Omental fat pad (tissue), 3 donors: ENCODE measurements at regions not wholly inside any gene's neighbourhood (a gene's known extent, or its start where the extent isn't known, plus 50 kb on each side); places are given as distances from the start of the nearest gene placed in this dataset.

ENCODE experiments used
- ATAC-seq: fragments of 150-250 bp; one replicate; pipeline ENCODE4 v1.9.1; 2016; ENCODE audit warnings: mild to moderate bottlenecking, moderate library complexity; ENCODE audit not compliant: low FRiP score
- DNase-seq: peaks from one replicate; pipeline ENCODE4 v3.0.0-alpha.2; 2019; ENCODE audit warnings: low spot score
- TF ChIP-seq, protein P1 (sequence below), 3 donors: fragments of 450-650 bp; IDR thresholded peaks; one replicate each; pipeline ENCODE4 v1.5.1; 2016 to 2017; ENCODE audit warnings: antibody characterized with exemption in 3 of 3, mild to moderate bottlenecking in 3 of 3, moderate library complexity in 2 of 3

DNA sequence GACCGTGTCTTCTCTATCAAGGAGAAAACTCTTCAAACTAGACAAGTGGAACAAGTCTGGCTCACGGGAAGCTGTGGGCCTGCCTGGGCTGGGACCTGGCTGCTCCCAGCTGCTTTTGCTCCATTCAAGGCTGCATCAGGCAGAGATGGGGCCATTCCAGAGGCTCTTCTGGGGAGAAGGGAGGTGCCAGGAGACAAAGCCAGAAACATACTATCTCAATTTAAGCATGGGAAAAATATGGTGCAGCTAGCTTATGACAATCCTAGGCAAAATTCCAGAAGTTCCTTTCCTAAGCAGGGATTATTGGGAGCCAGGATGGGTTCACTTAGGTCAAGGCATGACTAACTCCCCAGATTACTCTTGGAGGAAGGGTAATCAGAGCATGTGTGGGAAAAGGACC is 90.8 kb upstream of the SLC2A1 start:
- DNase-seq (no peak), ATAC-seq (no peak)
- TF ChIP-seq, protein P1, sequence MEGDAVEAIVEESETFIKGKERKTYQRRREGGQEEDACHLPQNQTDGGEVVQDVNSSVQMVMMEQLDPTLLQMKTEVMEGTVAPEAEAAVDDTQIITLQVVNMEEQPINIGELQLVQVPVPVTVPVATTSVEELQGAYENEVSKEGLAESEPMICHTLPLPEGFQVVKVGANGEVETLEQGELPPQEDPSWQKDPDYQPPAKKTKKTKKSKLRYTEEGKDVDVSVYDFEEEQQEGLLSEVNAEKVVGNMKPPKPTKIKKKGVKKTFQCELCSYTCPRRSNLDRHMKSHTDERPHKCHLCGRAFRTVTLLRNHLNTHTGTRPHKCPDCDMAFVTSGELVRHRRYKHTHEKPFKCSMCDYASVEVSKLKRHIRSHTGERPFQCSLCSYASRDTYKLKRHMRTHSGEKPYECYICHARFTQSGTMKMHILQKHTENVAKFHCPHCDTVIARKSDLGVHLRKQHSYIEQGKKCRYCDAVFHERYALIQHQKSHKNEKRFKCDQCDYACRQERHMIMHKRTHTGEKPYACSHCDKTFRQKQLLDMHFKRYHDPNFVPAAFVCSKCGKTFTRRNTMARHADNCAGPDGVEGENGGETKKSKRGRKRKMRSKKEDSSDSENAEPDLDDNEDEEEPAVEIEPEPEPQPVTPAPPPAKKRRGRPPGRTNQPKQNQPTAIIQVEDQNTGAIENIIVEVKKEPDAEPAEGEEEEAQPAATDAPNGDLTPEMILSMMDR (IDR thresholded peaks at IDR 0.05): no peak

DNA sequence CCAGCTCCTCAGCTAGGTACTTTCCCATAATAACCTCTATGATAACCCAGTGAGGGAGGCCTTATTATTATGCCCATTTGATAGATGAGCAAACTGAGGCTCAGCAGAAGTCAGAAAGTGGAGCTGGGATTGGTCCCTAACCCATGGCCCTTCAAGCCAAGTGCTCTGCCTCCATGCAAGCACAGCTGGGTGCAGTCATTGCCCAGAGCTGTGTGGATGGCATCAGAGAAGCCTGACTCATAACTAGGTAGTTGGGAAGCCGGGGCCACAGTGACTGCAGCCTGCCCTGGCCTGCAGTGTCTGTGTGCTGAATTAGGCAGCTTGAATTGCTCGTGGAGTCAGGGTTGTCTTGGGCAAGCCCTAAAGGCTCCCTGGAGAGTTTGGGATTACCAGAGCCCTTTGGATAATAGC is 89.9 kb upstream of the SLC2A1 start:
- no peak for ATAC-seq
- TF ChIP-seq, protein P1 (IDR thresholded peaks at IDR 0.05): no peak
- DNase-seq: no peak

DNA sequence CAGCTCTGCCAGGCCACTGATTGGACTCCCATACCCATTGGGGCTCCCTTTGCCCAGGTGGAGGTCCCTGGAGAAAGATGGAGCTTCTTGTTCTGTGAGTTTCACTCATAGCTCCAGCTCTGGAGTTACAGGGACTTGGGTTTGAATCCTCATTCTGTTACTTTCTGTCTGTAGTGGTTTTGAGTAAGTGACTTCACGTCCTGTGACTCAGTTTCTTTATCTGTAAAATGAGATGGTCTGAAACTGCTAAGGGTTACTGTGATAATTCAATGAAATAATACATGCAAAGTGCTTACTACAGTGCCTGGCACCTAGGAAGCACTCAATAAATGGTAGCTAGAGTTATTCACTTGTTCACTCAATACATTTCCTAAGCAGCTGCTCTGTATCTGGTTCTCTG is 88.5 kb upstream of the SLC2A1 start:
- no peak for DNase-seq
- TF ChIP-seq, protein P1 (IDR thresholded peaks at IDR 0.05): no peak
- ATAC-seq: no peak

DNA sequence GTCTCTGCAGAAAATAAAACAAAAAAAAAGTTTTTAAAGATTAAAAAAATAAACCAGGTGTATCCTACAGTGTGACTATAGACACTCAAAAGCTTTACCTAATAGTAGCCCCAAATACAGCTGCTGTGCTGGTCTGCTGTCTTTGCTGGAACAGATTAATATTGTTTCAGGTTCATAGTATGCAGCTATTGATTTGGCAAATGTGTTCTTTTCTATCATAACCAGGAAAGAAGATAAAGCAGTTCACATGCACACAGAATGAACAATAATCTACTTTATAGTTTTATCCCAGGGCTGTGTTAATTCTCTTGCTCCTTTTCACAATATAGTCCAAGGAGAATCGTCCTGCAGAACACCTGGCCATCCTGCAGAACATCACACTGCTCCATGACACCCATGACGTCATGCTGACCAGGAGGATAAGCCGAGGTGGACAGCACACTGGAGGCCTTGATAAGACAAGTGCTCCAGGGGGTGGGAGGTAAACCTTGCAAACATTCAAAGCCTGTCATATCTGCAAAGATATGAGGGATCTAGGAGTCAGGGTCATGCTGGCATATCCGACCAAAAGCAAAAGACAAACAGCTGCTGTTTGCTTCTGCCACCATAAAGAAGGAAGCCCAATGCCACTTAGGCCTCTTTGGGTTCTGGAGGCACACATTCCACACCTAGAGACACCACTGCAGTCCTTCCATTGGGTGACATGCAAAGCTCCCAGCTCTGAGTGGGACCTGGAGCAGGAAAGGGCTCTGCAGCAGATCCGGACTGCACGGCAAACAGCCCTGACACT is 86.1 kb upstream of the SLC2A1 start:
- DNase-seq: no peak
- TF ChIP-seq, protein P1 (IDR thresholded peaks at IDR 0.05): no peak
- ATAC-seq: no peak

DNA sequence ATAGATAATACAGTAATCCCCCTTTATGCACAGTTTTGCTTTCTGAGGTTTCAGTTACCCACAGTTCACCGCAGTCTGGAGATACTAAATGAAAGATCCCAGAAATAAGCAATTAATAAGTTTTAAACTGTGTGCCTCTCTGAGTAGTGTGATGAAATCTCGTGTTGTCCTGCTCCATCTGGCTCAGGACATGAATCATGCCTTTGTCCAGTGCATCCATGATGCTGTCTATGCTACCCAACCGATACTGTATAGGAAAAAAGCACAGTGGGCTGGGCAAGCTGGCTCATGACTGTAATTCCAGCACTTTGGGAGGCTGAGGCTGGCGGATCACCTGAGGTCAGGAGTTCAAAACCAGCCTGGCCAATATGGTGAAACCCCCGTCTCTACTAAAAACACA is 85.0 kb upstream of the SLC2A1 start:
- ATAC-seq (no peak), DNase-seq (no peak)
- TF ChIP-seq, protein P1 (IDR thresholded peaks at IDR 0.05): no peak

DNA sequence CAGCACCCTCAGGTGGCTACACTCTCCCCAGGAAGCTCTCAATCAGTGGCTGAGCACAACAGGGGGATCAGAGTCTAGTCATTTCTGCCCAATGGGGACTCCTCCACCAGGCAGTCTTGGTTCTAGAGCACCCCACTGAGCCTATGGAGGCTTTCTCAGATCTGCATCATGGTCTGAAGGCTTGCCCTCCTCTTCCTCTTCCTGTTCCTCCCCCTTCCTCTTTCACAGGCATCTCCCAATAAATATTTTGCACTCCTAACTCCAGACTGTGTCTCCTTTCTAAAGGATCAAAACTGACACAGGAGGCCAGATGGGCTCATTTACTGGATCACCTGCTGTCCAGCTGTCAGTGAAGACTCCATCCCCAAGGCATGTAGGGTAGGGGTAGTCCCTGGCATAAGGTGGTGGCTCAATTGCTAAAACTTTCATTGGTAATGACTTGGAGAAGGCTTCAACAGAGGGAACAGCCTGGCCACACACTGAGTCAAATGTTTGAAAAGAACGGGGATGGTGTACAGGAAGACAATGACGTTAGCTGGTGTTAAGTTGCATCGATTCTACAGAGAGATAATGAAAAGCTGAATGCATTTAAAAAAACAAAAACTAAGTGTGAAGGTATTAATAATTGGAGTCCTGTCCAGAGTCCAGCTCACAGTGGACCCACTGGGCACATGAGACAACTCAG is 84.2 kb upstream of the SLC2A1 start:
- ATAC-seq: no peak
- TF ChIP-seq, protein P1 (IDR thresholded peaks at IDR 0.05): no peak
- DNase-seq: no peak

DNA sequence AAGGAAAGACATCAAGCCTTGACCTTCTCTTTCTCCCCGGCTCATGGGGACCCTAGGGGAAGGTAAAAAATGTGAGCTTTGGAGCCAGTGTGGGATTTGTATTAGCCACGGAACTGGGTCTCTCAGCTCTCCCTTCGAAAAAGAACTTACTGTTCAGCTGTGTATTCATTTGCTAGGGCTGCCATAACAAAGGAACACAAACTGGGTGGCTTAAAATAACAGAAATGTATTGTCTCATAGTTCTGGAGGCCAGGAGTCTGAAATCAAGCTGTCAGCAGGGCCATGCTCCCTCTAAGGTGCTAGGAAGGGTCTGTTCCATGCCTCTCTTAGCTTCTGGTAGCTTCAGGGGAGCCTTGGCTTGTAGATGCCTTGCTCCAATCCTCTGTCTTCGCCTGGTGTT is 83.5 kb upstream of the SLC2A1 start:
- TF ChIP-seq, protein P1 (IDR thresholded peaks at IDR 0.05): no peak
- no peak for ATAC-seq
- DNase-seq: no peak
